ENCODE measurements at regions not wholly inside any gene's neighbourhood (a gene's known extent, or its start where the extent isn't known, plus 50 kb on each side); places are given as distances from the start of the nearest gene placed in this dataset.

- no peak for TF ChIP-seq ZNF462 (CRISPR knock-in tag; IDR thresholded peaks at IDR 0.05)
These were observed 950.1 kb downstream of the CNTNAP5 start (continued) for GRCh38 chr2:124975224-124975623.

- no peaks in the 10 kb centered on the region for H3K36me3 ChIP-seq (ENCODE audit: insufficient read depth)
- H3K9me2 ChIP-seq (ENCODE audit: insufficient read depth) = peaks cover 15% of the 10 kb centered on the region
- Mint-ChIP-seq H3K27ac (no peak overlapping the region), H3K9me3 (no peaks in the 10 kb centered on the region), H3K4me1 (peaks cover 19% of the 10 kb centered on the region), H3K4me3 (no peak overlapping the region), H3K36me3 (ENCODE audit: low read depth) (peaks cover 3% of the 10 kb centered on the region; the same call in 1 of the 3 replicates), H3K27me3 (ENCODE audit: insufficient read depth, low read depth, poor library complexity) (peaks cover 4% of the 10 kb centered on the region)
- no peak overlapping the region for H3K27ac ChIP-seq (ENCODE audit: low read depth)
- no peaks in the 10 kb centered on the region for H3F3A ChIP-seq (replicated peaks; ENCODE audit: low read depth)
- no peak for DNase-seq (ENCODE audit: low spot score)
- H3K79me2 ChIP-seq (replicated peaks; ENCODE audit: insufficient read depth) = no peaks in the 10 kb centered on the region
- H4K20me1 ChIP-seq (replicated peaks; ENCODE audit: insufficient read depth) = no peaks in the 10 kb centered on the region
- H3K4me2 ChIP-seq = no peak overlapping the region
- no peak overlapping the region for H3K4me3 ChIP-seq
- H3K4me1 ChIP-seq (ENCODE audit: insufficient read depth) = peaks cover 11% of the 10 kb centered on the region; the same call in 1 of the 2 replicates
- no peak for ATAC-seq
- peak overlapping the region; percentile 53; the same call in 1 of the 2 replicates for H2AFZ ChIP-seq
- no peaks in the 10 kb centered on the region for H3K27me3 ChIP-seq (ENCODE audit: insufficient read depth)
- no peak for TF ChIP-seq POLR2AphosphoS5 (IDR thresholded peaks at IDR 0.05; ENCODE audit: low read depth)
- no peak for TF ChIP-seq ZNF331 (CRISPR knock-in tag; IDR thresholded peaks at IDR 0.05; ENCODE audit: low read depth)
- TF ChIP-seq CREB1 (CRISPR knock-in tag; IDR thresholded peaks at IDR 0.05; ENCODE audit: low read depth) = no peak
- TF ChIP-seq ZNF114 (CRISPR knock-in tag; IDR thresholded peaks at IDR 0.05) = no peak
- no peak for TF ChIP-seq EZH2 (IDR thresholded peaks at IDR 0.05; ENCODE audit: low read depth, unreplicated experiment)
- no peak for TF ChIP-seq JUNB (IDR thresholded peaks at IDR 0.05; ENCODE audit: unreplicated experiment)
- no peak for TF ChIP-seq EZH2phosphoT487 (IDR thresholded peaks at IDR 0.05; ENCODE audit: unreplicated experiment)
- no peak for TF ChIP-seq NANOG (IDR thresholded peaks at IDR 0.05; ENCODE audit: borderline replicate concordance)
- no peak for TF ChIP-seq ZNF462 (CRISPR knock-in tag; IDR thresholded peaks at IDR 0.05)
- no peak for TF ChIP-seq STAT1 (IDR thresholded peaks at IDR 0.05; ENCODE audit: unreplicated experiment)
These were observed 950.6 kb downstream of the CNTNAP5 start for GRCh38 chr2:124975648-124976047.
